Muscle of back (tissue), 3 donors: ENCODE measurements at regions not wholly inside any gene's neighbourhood (a gene's known extent, or its start where the extent isn't known, plus 50 kb on each side); places are given as distances from the start of the nearest gene placed in this dataset.

ENCODE experiments used
- DNase-seq, 3 donors: peaks; one replicate each; pipeline versions ENCODE4 v3.0.0 to v3.0.0-alpha.2; 2013

- no peak for DNase-seq
Observed at GRCh38 chr11:25958045-25958444, 373.9 kb upstream of the ANO3 start.

GRCh38 chr11:25961539-25961938, 370.4 kb upstream of the ANO3 start:
- DNase-seq, result peak in 2 of 3 donors; percentile 7 to 14

- no peak for DNase-seq
Observed at GRCh38 chr11:25970726-25971508, 361.0 kb upstream of the ANO3 start.

DNA sequence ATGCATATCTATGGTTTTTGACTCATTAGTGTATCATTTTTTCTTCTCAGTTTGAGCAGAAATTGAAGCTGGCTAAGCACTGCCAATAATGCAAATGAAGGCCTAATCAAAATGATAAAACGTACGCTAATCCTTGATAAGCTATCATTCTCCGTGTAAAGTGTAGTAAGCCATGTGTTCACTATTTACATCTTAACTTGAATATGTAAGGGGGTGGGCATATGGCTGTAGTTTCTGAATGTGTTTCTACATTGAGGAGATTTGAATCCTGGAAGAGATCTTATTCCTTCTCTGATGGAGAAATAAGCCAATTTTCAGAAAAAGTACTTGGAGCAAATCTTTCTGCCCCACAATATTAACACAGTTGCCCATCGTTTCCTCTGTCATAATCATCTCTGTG, 351.8 kb upstream of the ANO3 start:
- DNase-seq, result no peak

DNA sequence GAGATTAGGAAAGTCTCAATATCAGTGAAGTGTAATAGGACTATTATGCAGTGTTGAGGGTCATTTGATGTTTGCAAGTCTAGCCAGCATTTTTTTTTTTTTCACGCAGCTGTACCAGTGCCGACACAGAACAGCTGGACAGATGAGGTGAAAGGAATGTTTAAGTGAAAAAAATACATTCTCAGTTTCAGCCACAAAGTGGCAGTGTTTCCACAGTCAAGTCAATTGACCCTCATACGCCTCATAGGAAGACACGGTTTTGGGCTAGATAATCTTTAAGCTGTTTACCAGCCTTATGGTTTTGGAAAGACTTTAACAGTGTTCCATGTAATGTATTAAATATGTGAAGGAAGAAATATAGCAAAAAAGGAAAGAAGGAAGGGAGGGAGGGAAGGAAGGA, 349.9 kb upstream of the ANO3 start:
- DNase-seq, result peak; percentile 63 to 90 (median 78)

- no peak for DNase-seq
Observed at GRCh38 chr11:25983280-25983679, 348.6 kb upstream of the ANO3 start.

DNA sequence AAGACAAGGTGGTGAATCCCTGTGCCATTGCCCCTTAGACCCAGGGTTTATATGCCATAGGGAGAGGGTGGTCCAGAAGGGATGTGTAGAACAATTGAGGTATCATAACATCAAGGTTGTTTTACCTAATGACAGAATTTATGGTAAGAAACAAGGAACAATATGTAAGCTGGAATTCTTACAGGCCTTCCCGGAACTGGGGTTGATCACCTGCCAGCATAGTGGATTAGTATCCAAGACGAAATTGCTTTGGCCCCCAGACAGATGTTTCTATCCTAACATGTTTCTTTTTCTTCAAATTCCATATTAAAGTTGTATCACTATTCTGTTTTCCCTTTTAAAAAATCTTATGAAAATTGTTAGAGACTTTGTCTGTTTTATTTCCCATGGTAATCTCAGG, 343.8 kb upstream of the ANO3 start:
- DNase-seq, result peak; percentile 33 to 88 (median 61)

- no peak for DNase-seq
Observed at GRCh38 chr11:25990406-25990805, 341.5 kb upstream of the ANO3 start.

- no peak for DNase-seq
Observed at GRCh38 chr11:25991476-25991875, 340.5 kb upstream of the ANO3 start.

GRCh38 chr11:25992294-25992693, 339.6 kb upstream of the ANO3 start:
- peak; percentile 37 to 83 (median 69) for DNase-seq

DNA sequence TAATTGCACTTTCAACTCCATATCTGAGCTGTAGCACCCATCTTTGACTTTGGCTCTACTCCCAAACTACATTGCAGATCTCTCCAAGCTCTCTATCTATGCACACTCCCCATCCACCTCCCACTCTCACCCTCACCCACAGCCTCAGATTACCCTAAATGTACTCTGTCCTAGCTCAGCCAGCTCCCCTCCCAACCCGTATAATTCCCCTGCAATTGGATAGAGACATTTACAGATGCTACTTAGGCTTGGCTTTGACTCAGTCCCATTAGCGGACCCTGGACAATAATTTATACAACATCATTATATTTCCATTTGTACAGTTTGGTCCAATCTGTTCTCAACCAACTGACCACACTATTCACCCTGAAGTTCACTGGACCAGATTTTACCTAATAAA, 338.9 kb upstream of the ANO3 start:
- peak in 2 of 3 donors; percentile 29 to 76 for DNase-seq

- no peak for DNase-seq
Observed at GRCh38 chr11:26011474-26011873, 320.5 kb upstream of the ANO3 start.

DNA sequence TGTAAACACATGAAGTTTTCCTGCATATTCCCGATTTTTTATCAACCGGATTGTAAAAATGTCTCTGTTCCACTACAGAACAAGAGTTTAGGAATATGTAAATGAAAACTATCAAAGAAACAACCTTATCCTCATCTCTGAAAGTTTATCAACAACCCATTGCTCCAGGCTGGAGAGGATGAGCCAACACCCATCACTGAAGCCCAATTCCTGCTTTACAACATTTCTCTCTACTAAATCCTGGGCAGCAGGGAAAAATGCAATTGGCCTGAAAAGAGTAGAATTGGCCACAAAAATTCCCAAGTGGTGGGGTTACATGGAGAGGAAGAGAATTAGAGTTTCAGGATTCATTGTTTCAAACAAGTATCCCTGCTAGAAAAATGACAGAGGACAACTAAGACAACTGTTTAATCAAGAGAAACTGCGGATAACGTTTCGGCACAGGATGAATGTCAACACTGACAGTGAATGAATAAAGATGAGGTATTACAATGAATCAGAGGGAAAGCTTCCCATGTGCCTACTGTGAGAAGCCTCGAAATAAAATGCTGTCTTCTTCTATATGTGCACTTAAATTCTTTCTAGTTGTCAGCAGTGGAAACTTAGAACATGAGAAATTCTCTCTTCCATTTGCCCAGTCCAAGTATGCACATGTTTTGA, 317.3 kb upstream of the ANO3 start:
- no peak for DNase-seq

DNA sequence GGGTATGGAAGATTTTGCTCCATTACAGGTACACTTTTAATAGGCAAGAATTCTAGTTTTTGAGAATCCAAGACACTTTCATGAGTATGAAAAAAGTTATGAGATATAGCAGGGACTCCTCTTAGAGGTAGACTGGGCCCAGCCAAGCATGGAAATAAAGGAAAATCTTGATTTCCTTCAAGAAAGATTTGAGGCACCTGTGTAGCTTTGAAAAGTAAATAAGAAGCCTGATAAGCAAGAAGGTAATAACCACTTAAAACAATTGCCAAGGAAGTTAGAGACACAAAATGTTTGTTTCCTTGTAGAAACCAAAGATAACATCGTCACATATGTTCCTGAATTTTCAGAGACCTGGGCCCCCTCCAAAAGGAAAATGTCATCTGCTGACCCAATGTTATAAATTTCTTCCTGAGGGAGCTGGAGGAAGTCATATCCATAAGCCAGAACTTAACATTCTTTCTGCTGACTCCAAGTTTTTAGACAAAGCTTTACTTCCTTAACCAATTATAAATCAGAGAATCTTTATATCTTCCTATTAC, 314.5 kb upstream of the ANO3 start:
- DNase-seq, result no peak

DNA sequence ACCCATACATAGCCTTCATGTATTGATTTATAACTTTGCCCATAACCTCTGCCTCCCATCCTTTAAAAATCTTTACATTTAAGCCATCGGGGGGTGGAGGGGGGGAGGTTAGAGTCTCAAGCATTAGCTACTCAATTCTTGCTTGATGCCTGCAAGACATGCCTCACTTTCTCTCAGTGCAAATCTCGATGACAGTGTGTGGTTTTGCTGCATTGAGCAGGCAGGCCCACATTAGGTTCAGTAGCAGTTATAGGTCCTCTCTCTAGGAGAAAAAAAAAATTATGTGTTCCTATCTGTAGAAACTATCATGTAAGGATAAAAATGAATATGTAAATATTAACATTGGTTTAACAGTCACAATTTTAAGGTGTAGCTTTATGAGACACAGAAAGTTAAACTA, 314.0 kb upstream of the ANO3 start:
- no peak for DNase-seq

- DNase-seq, result peak in 1 of 3 donors; percentile 46
Observed at GRCh38 chr11:26018336-26018735, 313.6 kb upstream of the ANO3 start.

DNA sequence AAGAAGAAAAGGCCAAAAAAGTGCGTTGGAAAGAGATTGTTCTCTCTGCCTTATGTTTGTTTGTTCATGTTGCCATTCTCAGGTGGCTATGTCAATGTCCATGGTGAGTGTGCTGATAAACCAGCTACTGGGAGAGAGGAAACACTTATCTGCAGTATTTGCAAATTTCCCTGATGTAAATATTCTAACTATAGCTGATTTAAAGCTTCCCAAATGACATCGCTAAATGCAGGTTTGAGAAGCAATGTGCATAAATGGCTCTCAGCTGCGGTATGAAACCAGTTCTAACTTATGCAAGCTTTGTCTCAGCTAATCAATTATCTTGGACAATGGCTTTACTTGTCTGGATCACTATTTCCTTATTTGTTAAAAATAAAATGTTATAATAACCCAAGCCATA, 312.5 kb upstream of the ANO3 start:
- DNase-seq, result no peak

- DNase-seq, result no peak
Observed at GRCh38 chr11:26021017-26021416, 310.9 kb upstream of the ANO3 start.

- DNase-seq, result no peak
Observed at GRCh38 chr11:26023057-26023456, 308.9 kb upstream of the ANO3 start.

DNA sequence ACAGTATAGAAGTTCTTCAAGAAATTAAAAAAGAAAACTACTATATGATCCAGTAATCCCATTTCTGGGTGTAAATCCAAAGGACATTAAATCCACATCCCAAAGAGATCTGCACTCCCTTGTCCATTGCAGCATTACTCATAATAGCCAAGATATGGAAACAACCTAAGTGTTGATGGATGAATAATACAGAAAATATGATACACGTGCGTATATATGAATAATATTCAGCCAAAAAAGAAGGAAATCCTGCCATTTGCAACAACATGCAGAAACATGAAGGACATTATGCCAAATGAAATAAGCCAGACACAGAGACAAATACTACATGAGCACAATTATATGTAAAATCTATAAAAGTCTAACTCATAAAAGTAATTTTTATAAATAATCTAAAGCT, 306.3 kb upstream of the ANO3 start:
- peak in 1 of 3 donors; percentile 41 for DNase-seq

GRCh38 chr11:26026078-26026477, 305.9 kb upstream of the ANO3 start:
- peak in 1 of 3 donors; percentile 28 for DNase-seq

- DNase-seq, result no peak
Observed at GRCh38 chr11:26027887-26028286, 304.0 kb upstream of the ANO3 start.

GRCh38 chr11:26028393-26028911, 303.5 kb upstream of the ANO3 start:
- DNase-seq, result no peak
